H1 (cell line): ENCODE measurements at regions not wholly inside any gene's neighbourhood (a gene's known extent, or its start where the extent isn't known, plus 50 kb on each side); places are given as distances from the start of the nearest gene placed in this dataset.
A peak's percentile ranks its signal among the peaks of the same experiment; 100 is the strongest.

Source experiments
- CTCF ChIA-PET: fragments of 300-600 bp; sonication (Branson Sonifier 250); formaldehyde crosslinking; loops from one replicate; lab custom pipeline; 2021; ENCODE audit not compliant: partially characterized antibody; lab: Charles Lee
- POLR2A ChIA-PET: fragments of 300-600 bp; sonication (Branson Sonifier 250); formaldehyde crosslinking; loops from one replicate; lab custom pipeline; 2021; ENCODE audit warnings: inconsistent platforms; ENCODE audit not compliant: partially characterized antibody; lab: Charles Lee
- DNase-seq, 2 experiments: peaks; one replicate each; pipeline versions ENCODE4 v3.0.0 to v3.0.0-alpha.2; 2010 to 2022; ENCODE audit warnings: low spot score in 2 of 2, low read depth in 1 of 2, mixed read lengths in 1 of 2
- FAIRE-seq: peaks from 2 replicates; lab custom pipeline; 2011; peaks lifted over from hg19 to GRCh38; lab: Jason Lieb, UNC
- H2AFZ ChIP-seq: 2 replicates; pipeline ENCODE4 v1.8.1; 2012; ENCODE audit warnings: low read length, inconsistent platforms
- H2AK5ac ChIP-seq: 2 replicates; pipeline ENCODE4 v1.6.1; 2013; ENCODE audit warnings: low read depth, low read length
- H2BK120ac ChIP-seq: replicated peaks from 2 replicates; pipeline ENCODE3; 2013; ENCODE audit warnings: low read depth, low read length, inconsistent platforms
- H2BK12ac ChIP-seq: 2 replicates; pipeline ENCODE4 v1.6.1; 2013; ENCODE audit warnings: low read depth, low read length
- H2BK15ac ChIP-seq: 2 replicates; pipeline ENCODE4 v1.6.1; 2013; ENCODE audit warnings: low read length
- H2BK20ac ChIP-seq: 2 replicates; pipeline ENCODE4 v1.6.1; 2013; ENCODE audit warnings: low read length
- H2BK5ac ChIP-seq: 2 replicates; pipeline ENCODE4 v1.6.1; 2013; ENCODE audit warnings: low read depth, low read length
- H3K14ac ChIP-seq: 2 replicates; pipeline ENCODE4 v1.6.1; 2013; ENCODE audit warnings: inconsistent platforms; ENCODE audit not compliant: insufficient read length
- H3K18ac ChIP-seq: 2 replicates; pipeline ENCODE4 v1.6.1; 2013; ENCODE audit warnings: low read length; ENCODE audit errors: extremely low read depth
- H3K23ac ChIP-seq: 2 replicates; pipeline ENCODE4 v1.6.1; 2013; ENCODE audit warnings: inconsistent platforms; ENCODE audit not compliant: insufficient read length
- H3K23me2 ChIP-seq: 2 replicates; pipeline ENCODE4 v1.6.1; 2013; ENCODE audit warnings: low read depth, low read length
- H3K27ac ChIP-seq: 2 replicates; pipeline ENCODE4 v1.6.1; 2011; ENCODE audit warnings: low read depth, low read length, inconsistent platforms
- H3K27me3 ChIP-seq, 4 experiments: replicated peaks in 1 of 4; 1 replicate in 1 of 4; 2 replicates in 3 of 4; pipeline versions ENCODE4 v1.6.1 to v1.8.1; 2011 to 2013; ENCODE audit warnings: low read length in 3 of 4, mild to moderate bottlenecking in 3 of 4, inconsistent platforms in 2 of 4, mixed read lengths in 2 of 4, moderate library complexity in 1 of 4; ENCODE audit not compliant: control insufficient read depth in 3 of 4, insufficient read depth in 3 of 4; ENCODE audit errors: extremely low read depth in 1 of 4
- H3K36me3 ChIP-seq, 4 experiments: 2 replicates each; pipeline versions ENCODE4 v1.6.1 to v1.8.1; 2011 to 2013; ENCODE audit warnings: mild to moderate bottlenecking in 4 of 4, low read length in 3 of 4, moderate library complexity in 2 of 4, control low read depth in 1 of 4, inconsistent platforms in 1 of 4; ENCODE audit not compliant: insufficient read depth in 4 of 4, control insufficient read depth in 2 of 4
- H3K4ac ChIP-seq: replicated peaks from 2 replicates; pipeline ENCODE3; 2013; ENCODE audit warnings: low read length, low read depth, mixed read lengths, inconsistent platforms; ENCODE audit not compliant: insufficient read length
- H3K4me1 ChIP-seq, 4 experiments: replicated peaks in 1 of 4; 1 replicate in 1 of 4; 2 replicates in 3 of 4; pipeline versions ENCODE4 v1.6.1 to v1.8.1; 2011 to 2013; ENCODE audit warnings: low read length in 3 of 4, inconsistent platforms in 2 of 4, mixed read lengths in 1 of 4; ENCODE audit not compliant: insufficient read depth in 4 of 4, control insufficient read depth in 3 of 4
- H3K4me2 ChIP-seq, 2 experiments: 2 replicates each; pipeline versions ENCODE4 v1.6.1 to v1.8.1; 2011 to 2013; ENCODE audit warnings: low read depth in 2 of 2, low read length in 2 of 2, control low read depth in 1 of 2, inconsistent platforms in 1 of 2, mild to moderate bottlenecking in 1 of 2; ENCODE audit not compliant: insufficient read depth in 1 of 2
- H3K4me3 ChIP-seq, 4 experiments: fragments of 200-600, 300-600 bp in 1 of 4; sonication (generic), shearing (Covaris generic), sonication (Bioruptor Twin) in 1 of 4; 2 replicates each; pipeline versions ENCODE4 v1.5.1 to v1.8.1; 2011 to 2016; ENCODE audit warnings: low read length in 4 of 4, low read depth in 3 of 4, control low read depth in 2 of 4, inconsistent platforms in 2 of 4, mild to moderate bottlenecking in 2 of 4, mixed read lengths in 1 of 4, moderate library complexity in 1 of 4; ENCODE audit not compliant: insufficient read depth in 2 of 4; ENCODE audit errors: extremely low read depth in 1 of 4
- H3K56ac ChIP-seq: replicated peaks from 2 replicates; pipeline ENCODE3; 2013; ENCODE audit warnings: low read depth, mild to moderate bottlenecking, mixed read lengths, low read length, inconsistent platforms; ENCODE audit not compliant: insufficient read length
- H3K79me1 ChIP-seq: 2 replicates; pipeline ENCODE4 v1.6.1; 2013; ENCODE audit warnings: low read depth, low read length, control low read depth
- H3K79me2 ChIP-seq, 2 experiments: 2 replicates each; pipeline versions ENCODE4 v1.6.1 to v1.8.1; 2012 to 2013; ENCODE audit warnings: low read length in 2 of 2, mild to moderate bottlenecking in 2 of 2, inconsistent platforms in 1 of 2; ENCODE audit not compliant: insufficient read depth in 2 of 2, control insufficient read depth in 1 of 2
- H3K9ac ChIP-seq, 4 experiments: replicated peaks in 1 of 4; 1 replicate in 1 of 4; 2 replicates in 3 of 4; pipeline versions ENCODE4 v1.6.1 to v1.8.1; 2011 to 2013; ENCODE audit warnings: low read depth in 3 of 4, low read length in 3 of 4, control low read depth in 2 of 4, mild to moderate bottlenecking in 2 of 4, moderate library complexity in 2 of 4, inconsistent platforms in 1 of 4; ENCODE audit errors: extremely low read depth in 1 of 4
- H3K9me3 ChIP-seq, 2 experiments: 2 replicates each; pipeline versions ENCODE4 v1.6.1 to v1.8.1; 2012 to 2013; ENCODE audit warnings: mild to moderate bottlenecking in 2 of 2, moderate library complexity in 2 of 2, control low read depth in 1 of 2, inconsistent platforms in 1 of 2, low read depth in 1 of 2, low read length in 1 of 2, mixed read lengths in 1 of 2; ENCODE audit not compliant: insufficient read depth in 2 of 2
- H4K20me1 ChIP-seq, 2 experiments: replicated peaks in 1 of 2; 2 replicates each; pipeline versions ENCODE3 to v1.8.1; 2011 to 2013; ENCODE audit warnings: inconsistent platforms in 2 of 2, low read length in 2 of 2, mild to moderate bottlenecking in 1 of 2; ENCODE audit not compliant: insufficient read depth in 2 of 2, control insufficient read depth in 1 of 2
- H4K5ac ChIP-seq: 2 replicates; pipeline ENCODE4 v1.6.1; 2013; ENCODE audit warnings: low read length, low read depth, mixed read lengths, inconsistent platforms; ENCODE audit not compliant: insufficient read length
- H4K8ac ChIP-seq: 2 replicates; pipeline ENCODE4 v1.8.0; 2013; ENCODE audit warnings: mild to moderate bottlenecking, moderate library complexity, low read length, inconsistent platforms; ENCODE audit not compliant: insufficient read depth; ENCODE audit errors: extremely low read depth
- H4K91ac ChIP-seq: replicated peaks from 2 replicates; pipeline ENCODE3; 2013; ENCODE audit warnings: low read length, mixed read lengths, inconsistent platforms; ENCODE audit not compliant: insufficient read length
- ATF2 ChIP-seq: IDR thresholded peaks from 2 replicates; pipeline ENCODE4 v1.6.1; 2012; ENCODE audit warnings: low read length, inconsistent platforms
- CHD1 ChIP-seq: IDR thresholded peaks from 2 replicates; pipeline ENCODE4 v1.6.1; 2012; ENCODE audit warnings: low read depth, low read length, improper control_type of control experiment
- CTBP2 ChIP-seq: IDR thresholded peaks from 2 replicates; pipeline ENCODE4 v1.7.0; 2011; ENCODE audit warnings: borderline replicate concordance, mild to moderate bottlenecking, moderate library complexity, mixed read lengths, low read length; ENCODE audit not compliant: insufficient read depth, insufficient read length
- FOSL1 ChIP-seq: IDR thresholded peaks from 2 replicates; pipeline ENCODE4 v1.6.1; 2011; ENCODE audit warnings: mild to moderate bottlenecking, low read depth, low read length, moderate library complexity; ENCODE audit not compliant: insufficient read depth
- KDM4A ChIP-seq: IDR thresholded peaks from one replicate; pipeline ENCODE4 v1.7.1; 2012; ENCODE audit warnings: low read depth, mild to moderate bottlenecking, moderate library complexity, low read length, inconsistent platforms; ENCODE audit not compliant: severe bottlenecking
- POU5F1 ChIP-seq: IDR thresholded peaks from 2 replicates; pipeline ENCODE4 v1.6.1; 2011; ENCODE audit warnings: low read depth, mild to moderate bottlenecking, low read length, moderate library complexity
- SAP30 ChIP-seq: fragments of 300-600 bp; sonication (generic); IDR thresholded peaks from 2 replicates; pipeline ENCODE4 v1.7.1; 2012; ENCODE audit warnings: low read length, moderate library complexity, mild to moderate bottlenecking, inconsistent platforms; ENCODE audit not compliant: insufficient read depth, insufficient replicate concordance
- USF2 ChIP-seq: IDR thresholded peaks from 2 replicates; pipeline ENCODE4 v1.6.1; 2011; ENCODE audit warnings: low read length, improper control_type of control experiment
- YY1 ChIP-seq: IDR thresholded peaks from 2 replicates; pipeline ENCODE4 v1.6.1; 2011; ENCODE audit warnings: low read depth, mild to moderate bottlenecking, low read length
- WGBS, 2 experiments: shearing (Covaris generic) in 1 of 2; methylation state at CpG; one replicate each; pipeline versions ENCODE4 v1.1.6 to v1.1.7; 2013 to 2015; ENCODE audit warnings: low lambda C conversion rate in 2 of 2, mixed read lengths in 2 of 2, inconsistent platforms in 1 of 2, low coverage in 1 of 2, missing lambda C conversion rate in 1 of 2; ENCODE audit not compliant: insufficient replicate concordance in 2 of 2, insufficient coverage in 1 of 2, insufficient read length in 1 of 2; ENCODE audit errors: extremely low coverage in 1 of 2, missing lambda C conversion rate in 1 of 2; 5-methylcytosine and 5-hydroxymethylcytosine counted together

- ChIA-PET CTCF (interaction anchor here (0.6 to 1.2 kb wide), 4 partner anchors 9 to 1665 kb away, joined by 3 read pairs; no protein-coding TSS in a partner anchor), POLR2A (interaction anchor here (1.2 kb wide), 1 partner anchor 123 kb away, joined by 3 read pairs; the partner anchor contains the start of gene IRF2BP2)
- H4K20me1 ChIP-seq: no peaks in the 10 kb centered on the region
- no peak for TF ChIP-seq POU5F1
- no peak for TF ChIP-seq FOSL1
- no peak for TF ChIP-seq ATF2
- TF ChIP-seq SAP30: no peak
- TF ChIP-seq KDM4A: no peak
- no peak for TF ChIP-seq CHD1
- TF ChIP-seq YY1: no peak
- TF ChIP-seq CTBP2: no peak
- TF ChIP-seq USF2: no peak
Observed at GRCh38 chr1:234732671-234733390, 122.9 kb upstream of the IRF2BP2 start.

More at GRCh38 chr1:234732671-234733390, 122.9 kb upstream of the IRF2BP2 start:
- H3K9ac ChIP-seq: no peak overlapping the region
- 0 out of 7 replicates have a peak, but pooled peaks cover 0 to 2% (median 0%) of the 10 kb centered on the region in 4 experiments for H3K27me3 ChIP-seq
- no peak overlapping the region for H3K23ac ChIP-seq
- H2AK5ac ChIP-seq: no peak overlapping the region
- WGBS, 2 experiments: 93% methylated on average over 16 of the region's 16 CpGs; no CpG with 5 or more reads in 1 of the 2 experiments
- H3K14ac ChIP-seq: no peak overlapping the region
- H3K4me2 ChIP-seq: no peak overlapping the region
- no peaks in the 10 kb centered on the region for H3K79me2 ChIP-seq
- H2BK20ac ChIP-seq: no peak overlapping the region
- no peak overlapping the region for H3K56ac ChIP-seq
- no peak overlapping the region for H4K91ac ChIP-seq
- H3K27ac ChIP-seq: no peak overlapping the region
- H3K4me1 ChIP-seq: no peaks in the 10 kb centered on the region; a peak in 1 of 7 replicates
- H3K4ac ChIP-seq: no peak overlapping the region
- H2BK120ac ChIP-seq: no peak overlapping the region
- peak overlapping the region; percentile 40; the same call in 1 of the 2 replicates for H2BK15ac ChIP-seq
- no peaks in the 10 kb centered on the region for H3K36me3 ChIP-seq
- no peak overlapping the region for H4K5ac ChIP-seq
- H2AFZ ChIP-seq: no peak overlapping the region
- 0 out of 2 replicates have a peak overlapping the region, but pooled peaks have one; percentile 23 for H2BK12ac ChIP-seq
- H3K23me2 ChIP-seq: no peaks in the 10 kb centered on the region
- FAIRE-seq (no peak), DNase-seq (no peak)
- H3K79me1 ChIP-seq: no peaks in the 10 kb centered on the region
- no peak overlapping the region; the same call in 1 of the 2 replicates for H3K18ac ChIP-seq
- H3K9me3 ChIP-seq: no peaks in the 10 kb centered on the region
- H3K4me3 ChIP-seq: no peak overlapping the region
- H2BK5ac ChIP-seq: 0 out of 2 replicates have a peak overlapping the region, but pooled peaks have one; percentile 9
- no peak overlapping the region for H4K8ac ChIP-seq
